ENCODE measurements at regions not wholly inside any gene's neighbourhood (a gene's known extent, or its start where the extent isn't known, plus 50 kb on each side); places are given as distances from the start of the nearest gene placed in this dataset.

DNA sequence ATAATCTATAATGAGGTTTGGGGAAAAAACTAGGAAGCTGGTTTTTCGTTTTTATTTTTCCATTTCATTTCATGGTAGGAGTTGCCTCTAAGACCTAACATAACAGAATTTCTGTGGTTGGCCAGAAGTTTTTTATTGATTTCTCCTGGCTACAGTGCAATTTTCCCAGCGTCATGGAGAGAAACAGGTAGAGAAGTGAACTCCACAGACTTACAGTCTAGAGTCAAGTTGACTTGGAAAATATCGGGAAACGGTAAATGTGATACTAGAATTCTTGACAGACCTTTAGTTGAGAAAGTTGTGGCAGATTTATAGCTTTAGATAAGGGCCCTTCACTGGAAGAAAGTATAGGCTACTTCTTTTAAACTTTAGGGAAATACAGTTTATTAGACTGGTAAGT, 238.3 kb downstream of the DOK5 start:
- no peak for DNase-seq

DNA sequence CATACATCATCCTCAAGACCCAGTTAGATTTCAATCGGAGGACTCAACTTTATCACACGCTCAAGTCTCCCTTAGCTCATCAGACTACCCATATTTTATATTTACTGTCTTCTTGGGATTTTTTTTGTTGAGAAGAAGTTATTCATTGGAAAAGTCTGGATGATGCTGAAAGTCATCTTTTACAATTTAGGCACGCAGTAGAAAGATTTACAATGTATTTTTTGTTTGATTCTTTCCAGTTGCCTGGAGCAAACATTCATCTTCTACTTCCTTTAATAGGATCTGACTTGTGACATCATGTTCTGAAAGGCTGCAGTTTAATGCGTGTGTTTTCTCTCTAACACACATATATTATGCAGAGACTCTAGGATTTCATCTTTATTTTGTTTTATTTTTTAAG, 235.7 kb downstream of the DOK5 start:
- no peak for DNase-seq

DNA sequence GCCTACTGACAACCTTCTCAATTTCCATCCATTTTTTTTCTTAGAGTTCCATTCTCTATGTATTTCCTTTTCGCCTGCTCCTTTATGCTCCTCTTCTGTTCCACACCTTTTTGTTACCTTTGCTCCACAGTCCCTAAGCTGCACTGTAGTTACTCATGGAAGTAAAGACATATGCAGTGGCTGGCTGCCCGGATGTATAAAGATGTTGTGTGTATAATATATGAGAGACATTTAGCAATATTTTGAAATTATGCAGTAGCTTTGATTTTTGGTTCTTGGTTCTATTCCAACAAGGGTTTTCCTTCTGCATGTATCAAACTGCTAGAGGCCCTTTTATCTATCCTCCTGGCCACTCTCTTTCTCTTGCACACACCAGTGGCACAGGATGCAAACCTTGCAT, 234.9 kb downstream of the DOK5 start:
- no peak for DNase-seq

DNA sequence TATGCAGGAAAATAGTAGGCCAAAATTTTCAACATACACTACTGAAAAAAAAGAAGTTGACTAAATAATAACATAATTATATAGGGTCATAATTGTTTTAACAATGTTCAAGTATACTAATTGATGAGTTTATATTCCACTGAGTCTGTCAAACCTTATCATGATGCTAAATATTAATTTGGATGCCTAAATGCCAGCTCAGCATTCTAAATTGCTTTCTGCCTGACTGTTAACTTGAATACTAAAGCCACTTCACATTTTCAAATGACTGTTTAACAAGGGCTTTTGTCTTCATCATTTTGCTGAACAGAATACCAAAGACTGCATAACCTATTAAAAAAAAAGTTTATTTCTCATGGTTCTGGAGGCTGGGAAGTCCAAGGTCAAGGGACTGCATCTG, 232.8 kb downstream of the DOK5 start:
- no peak for DNase-seq

GRCh38 chr20:54707801-54708200, 232.4 kb downstream of the DOK5 start:
- no peak for DNase-seq

- no peak for DNase-seq
Measured at GRCh38 chr20:54706581-54706980, 231.2 kb downstream of the DOK5 start.

DNA sequence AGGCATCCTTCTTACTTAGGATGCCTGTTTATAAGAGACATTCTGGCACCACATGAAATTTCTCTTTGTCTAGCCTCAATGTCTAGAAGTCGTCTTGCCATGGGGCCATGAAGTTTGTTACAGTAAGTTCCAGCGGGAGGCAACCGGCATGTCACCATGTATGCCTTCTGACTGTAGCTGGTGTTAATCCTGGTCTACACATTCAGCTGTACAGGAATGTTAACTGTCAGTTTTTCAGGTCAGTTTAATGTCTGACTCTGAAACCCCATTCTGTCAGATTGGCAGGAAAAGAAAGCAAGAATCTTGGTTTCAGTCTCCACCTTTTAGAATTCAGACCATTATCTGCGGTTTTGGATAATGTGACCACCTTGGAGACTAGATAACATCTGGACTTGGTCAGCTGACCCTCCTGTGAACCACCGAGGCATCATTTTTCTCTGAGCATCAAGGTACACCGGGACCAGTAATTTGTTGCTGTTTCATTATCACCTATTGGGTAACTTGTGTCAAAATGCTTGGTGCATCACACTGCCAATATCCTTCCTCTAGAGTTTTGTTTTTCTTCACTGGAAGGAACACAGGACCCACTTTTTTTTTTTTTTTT, 228.7 kb downstream of the DOK5 start:
- DNase-seq = no peak

Data from NCI-H446 (cell line).